ENCODE measurements at regions not wholly inside any gene's neighbourhood (a gene's known extent, or its start where the extent isn't known, plus 50 kb on each side); places are given as distances from the start of the nearest gene placed in this dataset.

GRCh38 chr1:81553503-81553902 lies 247.2 kb upstream of the ADGRL2 start:
- no peaks in the 10 kb centered on the region for H3K36me3 ChIP-seq
- H3K9me3 ChIP-seq = no peaks in the 10 kb centered on the region
- no peak overlapping the region for H3K4me3 ChIP-seq
- no peak for TF ChIP-seq POLR2A (IDR thresholded peaks at IDR 0.05)
- TF ChIP-seq CTCF (IDR thresholded peaks at IDR 0.05) = no peak
- intact Hi-C loops (cut with DNase I) = no loop called here
- WGBS (ENCODE audit: insufficient coverage, low coverage, low lambda C conversion rate, missing lambda C conversion rate) = 93% methylated on average over 1 of the region's 1 CpG
- H3K27ac ChIP-seq = no peak overlapping the region
- no peak for DNase-seq
- no peaks in the 10 kb centered on the region for H3K4me1 ChIP-seq
- no peaks in the 10 kb centered on the region for H3K27me3 ChIP-seq
- no peak for ATAC-seq

GRCh38 chr1:81551946-81552345 lies 248.8 kb upstream of the ADGRL2 start:
- ATAC-seq (no peak), DNase-seq (no peak)
- TF ChIP-seq POLR2A (IDR thresholded peaks at IDR 0.05) (no peak), CTCF (IDR thresholded peaks at IDR 0.05) (no peak)
- no peaks in the 10 kb centered on the region for H3K9me3 ChIP-seq
- H3K36me3 ChIP-seq = no peaks in the 10 kb centered on the region
- no peaks in the 10 kb centered on the region for H3K27me3 ChIP-seq
- no peak overlapping the region for H3K4me3 ChIP-seq
- H3K4me1 ChIP-seq = no peaks in the 10 kb centered on the region
- no peak overlapping the region for H3K27ac ChIP-seq
- WGBS (ENCODE audit: insufficient coverage, low coverage, low lambda C conversion rate, missing lambda C conversion rate) = 100% methylated on average over 1 of the region's 1 CpG
- intact Hi-C loops (cut with DNase I) = no loop called here

GRCh38 chr1:81550753-81551152 lies 250.0 kb upstream of the ADGRL2 start:
- 73% methylated on average over 1 of the region's 1 CpG for WGBS (ENCODE audit: insufficient coverage, low coverage, low lambda C conversion rate, missing lambda C conversion rate)
- no peaks in the 10 kb centered on the region for H3K36me3 ChIP-seq
- no peaks in the 10 kb centered on the region for H3K4me1 ChIP-seq
- no peak overlapping the region for H3K27ac ChIP-seq
- TF ChIP-seq CTCF (IDR thresholded peaks at IDR 0.05) = no peak
- no peak for TF ChIP-seq POLR2A (IDR thresholded peaks at IDR 0.05)
- no peaks in the 10 kb centered on the region for H3K9me3 ChIP-seq
- no peak for DNase-seq
- intact Hi-C loops (cut with DNase I) = no loop called here
- no peak overlapping the region for H3K4me3 ChIP-seq
- no peaks in the 10 kb centered on the region for H3K27me3 ChIP-seq
- no peak for ATAC-seq

GRCh38 chr1:81549588-81550127 lies 251.1 kb upstream of the ADGRL2 start:
- peak; percentile 91 to 97 (median 94) for ATAC-seq
- 6% methylated on average over 1 of the region's 1 CpG for WGBS (ENCODE audit: insufficient coverage, low coverage, low lambda C conversion rate, missing lambda C conversion rate)
- intact Hi-C loops (cut with DNase I) = no loop called here
- H3K4me1 ChIP-seq = no peaks in the 10 kb centered on the region
- no peaks in the 10 kb centered on the region for H3K36me3 ChIP-seq
- H3K27me3 ChIP-seq = no peaks in the 10 kb centered on the region
- no peaks in the 10 kb centered on the region for H3K9me3 ChIP-seq
- no peak overlapping the region for H3K27ac ChIP-seq
- no peak overlapping the region for H3K4me3 ChIP-seq
- no peak for TF ChIP-seq POLR2A (IDR thresholded peaks at IDR 0.05)
- TF ChIP-seq CTCF (IDR thresholded peaks at IDR 0.05) = peak; percentile 52 to 62 (median 60)
- DNase-seq = no peak

Data from right lobe of liver (tissue), 6 donors.